ENCODE measurements at regions not wholly inside any gene's neighbourhood (a gene's known extent, or its start where the extent isn't known, plus 50 kb on each side); places are given as distances from the start of the nearest gene placed in this dataset.
"Not testable (repeated sequence)": the region's sequence is repeated elsewhere in the genome, so short reads cannot be mapped to it uniquely, and the experiment has no call there.

DNA sequence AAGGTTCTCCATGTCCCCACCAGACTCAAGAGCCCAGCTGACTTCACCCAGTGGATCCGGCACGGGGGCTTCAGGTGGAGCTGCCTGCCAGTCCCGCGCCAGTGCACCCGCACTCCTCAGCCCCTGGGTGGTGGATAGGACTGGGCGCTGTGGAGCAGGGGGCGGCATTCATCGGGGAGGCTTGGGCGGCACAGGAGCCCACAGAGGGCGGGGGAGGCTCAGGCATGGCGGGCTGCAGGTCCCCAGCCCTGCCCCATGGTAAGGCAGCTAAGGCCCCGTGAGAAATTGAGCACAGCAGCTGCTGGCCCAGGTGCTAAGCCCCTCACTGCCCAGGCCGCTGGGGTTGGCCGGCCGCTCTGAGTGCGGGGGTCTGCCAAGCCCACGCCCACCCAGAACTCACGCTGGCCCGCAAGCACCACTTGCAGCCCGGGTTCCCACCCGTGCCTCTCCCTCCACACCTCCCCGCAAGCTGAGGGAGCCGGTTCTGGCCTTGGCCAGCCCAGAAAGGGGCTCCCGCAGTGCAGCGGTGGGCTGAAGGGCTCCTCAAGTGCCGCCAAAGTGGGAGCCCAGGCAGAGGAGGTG, 1737.7 kb downstream of the ARAP2 start:
- intact Hi-C loops (cut with DNase I); DNase-seq; ATAC-seq: not testable (repeated sequence)

DNA sequence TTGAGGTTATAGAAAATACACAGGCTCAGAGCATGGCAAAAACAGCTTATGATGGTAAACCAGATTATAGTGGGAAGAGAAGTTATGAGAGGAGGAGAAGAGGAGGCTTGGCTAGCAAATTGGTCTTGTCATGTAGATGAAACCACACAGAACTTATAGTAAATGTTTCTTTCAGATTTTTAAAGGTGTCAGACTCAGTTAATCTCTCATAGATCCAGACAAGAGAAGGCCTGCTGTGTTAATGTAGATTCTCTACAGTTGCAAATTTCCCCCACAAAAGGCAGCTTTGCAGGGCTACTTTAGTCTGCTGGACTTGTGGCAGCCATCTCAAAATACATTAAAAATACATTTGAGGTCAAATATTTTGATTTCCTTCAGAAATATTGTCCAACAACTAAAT, 1731.7 kb downstream of the ARAP2 start:
- intact Hi-C loops (cut with DNase I): no loop called here
- no peak for ATAC-seq
- no peak for DNase-seq

DNA sequence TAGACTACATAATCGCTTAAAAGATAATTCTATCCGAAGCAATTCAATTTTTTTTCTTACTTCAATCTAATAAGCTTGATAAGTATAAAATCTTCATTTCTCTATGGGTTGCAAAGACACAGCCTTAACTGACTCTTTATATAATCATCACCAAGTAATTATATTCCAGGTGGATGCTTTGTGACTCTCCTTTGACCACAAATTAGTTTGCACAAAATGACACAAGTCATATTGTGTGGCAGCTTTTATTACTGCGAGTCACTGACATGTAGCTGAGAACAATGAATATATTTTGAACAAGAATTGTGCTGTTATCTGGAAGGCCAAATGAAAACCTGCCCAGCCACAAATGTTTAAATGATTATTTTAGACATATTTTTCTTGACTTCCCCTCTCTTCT, 1727.8 kb downstream of the ARAP2 start:
- no peak for DNase-seq
- intact Hi-C loops (cut with DNase I): no loop called here
- ATAC-seq: no peak

DNA sequence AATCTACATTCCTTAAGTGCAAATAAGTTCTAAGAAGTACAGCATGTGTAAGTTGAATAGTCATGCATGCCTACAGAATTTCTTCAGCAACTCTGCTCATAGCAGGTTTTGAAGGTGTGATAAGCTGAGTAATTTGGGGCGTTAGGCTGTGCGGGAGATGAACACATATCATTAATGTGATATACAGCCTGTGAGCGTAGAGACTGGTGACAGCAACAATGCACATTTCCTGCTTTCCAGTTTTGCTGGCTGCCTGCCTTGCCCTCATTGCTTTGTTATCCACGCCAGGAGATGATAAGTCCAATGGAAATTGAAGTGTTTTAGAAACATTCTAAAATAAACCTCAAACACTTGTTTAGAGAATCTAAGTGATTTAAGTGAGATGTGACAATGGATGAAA, 1709.4 kb downstream of the ARAP2 start:
- DNase-seq: no peak
- ATAC-seq: no peak
- intact Hi-C loops (cut with DNase I): no loop called here

DNA sequence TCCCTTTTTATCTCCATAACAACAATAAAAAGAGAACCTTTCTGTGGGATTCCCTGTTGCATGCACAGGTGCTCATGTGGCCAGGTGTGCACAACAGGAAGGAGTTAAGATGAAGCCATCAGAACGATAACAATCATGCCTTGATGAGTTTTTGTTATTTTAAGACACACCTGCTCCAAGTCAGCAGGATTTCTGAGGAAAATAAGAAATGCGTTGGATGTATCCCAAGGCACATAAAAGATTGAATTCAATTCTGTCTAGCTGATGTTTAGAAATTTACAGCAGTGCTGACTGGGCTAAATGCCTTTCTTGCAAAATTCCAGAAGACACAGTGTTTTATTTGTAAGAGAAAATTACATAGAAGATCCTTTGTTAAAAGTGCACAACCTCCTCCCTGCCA, 1678.2 kb downstream of the ARAP2 start:
- ATAC-seq (no peak), DNase-seq (no peak)
- intact Hi-C loops (cut with DNase I): no loop called here

DNA sequence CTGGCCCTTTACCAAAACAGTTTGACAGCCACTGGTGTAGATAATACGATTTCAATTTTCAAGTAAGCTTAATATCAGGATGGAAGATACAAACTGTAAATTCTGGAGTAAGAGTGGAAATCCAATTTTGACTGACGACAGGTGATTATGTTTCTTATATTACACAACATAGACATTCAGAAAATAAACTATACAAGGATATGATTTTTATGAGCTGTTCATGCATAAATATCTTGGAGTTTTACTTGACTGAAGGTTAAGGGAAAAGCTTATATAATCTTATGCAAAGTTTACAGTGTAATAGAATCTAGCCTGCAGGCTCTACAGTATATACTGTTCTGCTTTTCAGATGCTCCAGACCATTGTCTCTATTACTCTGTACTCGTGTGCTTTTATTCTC, 1672.3 kb downstream of the ARAP2 start:
- DNase-seq (no peak), ATAC-seq (no peak)
- intact Hi-C loops (cut with DNase I): no loop called here

DNA sequence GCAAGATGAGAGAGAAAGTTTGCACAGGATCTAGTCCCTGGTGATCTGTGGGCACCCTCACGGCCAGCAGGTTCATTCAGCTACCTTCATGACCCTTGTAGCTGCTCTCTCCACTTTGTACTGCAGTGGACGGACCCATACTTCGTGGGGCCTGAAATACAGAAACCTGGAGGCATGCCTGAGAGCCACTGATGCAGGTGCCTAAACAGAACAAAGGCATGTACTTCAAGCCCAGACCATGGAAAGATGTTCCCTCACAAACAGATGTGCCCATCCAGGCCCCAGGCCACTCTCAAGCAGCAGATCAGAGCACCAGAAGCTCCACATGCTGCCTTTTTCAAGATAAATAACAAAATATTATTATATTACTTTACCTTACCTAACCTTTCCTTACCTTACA, 1629.0 kb downstream of the ARAP2 start:
- DNase-seq (no peak), ATAC-seq (no peak)
- intact Hi-C loops (cut with DNase I): no loop called here

DNA sequence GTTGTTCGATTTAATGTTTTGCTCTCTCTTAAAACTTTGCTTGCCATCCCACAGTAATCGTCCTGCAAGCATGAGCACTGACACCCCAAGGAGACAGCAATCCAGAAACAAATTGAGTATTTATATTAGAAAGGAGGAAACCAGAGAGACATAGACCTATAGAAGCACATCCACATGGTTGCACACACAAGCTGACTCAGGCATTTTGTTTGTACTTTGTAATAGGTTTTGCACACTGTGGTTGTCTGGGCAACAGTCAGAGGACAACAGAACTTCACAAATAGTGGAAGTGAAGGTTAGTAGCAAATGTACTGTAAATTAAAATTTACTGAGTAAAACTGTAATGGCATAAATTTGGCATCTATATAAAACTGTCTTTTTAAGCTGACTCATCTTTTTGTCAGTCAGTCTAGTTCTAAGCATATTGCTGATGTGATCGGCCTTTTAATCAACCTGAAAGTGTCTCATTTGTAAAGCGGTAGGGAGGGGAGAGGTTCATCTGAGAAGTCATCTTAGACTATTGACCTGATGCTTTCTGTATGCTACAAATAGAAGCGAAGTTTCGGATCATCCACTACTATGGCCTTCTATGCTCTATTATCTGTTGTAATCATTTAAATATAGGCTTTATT, 1624.7 kb downstream of the ARAP2 start:
- no peak for DNase-seq
- ATAC-seq: no peak
- intact Hi-C loops (cut with DNase I): no loop called here

DNA sequence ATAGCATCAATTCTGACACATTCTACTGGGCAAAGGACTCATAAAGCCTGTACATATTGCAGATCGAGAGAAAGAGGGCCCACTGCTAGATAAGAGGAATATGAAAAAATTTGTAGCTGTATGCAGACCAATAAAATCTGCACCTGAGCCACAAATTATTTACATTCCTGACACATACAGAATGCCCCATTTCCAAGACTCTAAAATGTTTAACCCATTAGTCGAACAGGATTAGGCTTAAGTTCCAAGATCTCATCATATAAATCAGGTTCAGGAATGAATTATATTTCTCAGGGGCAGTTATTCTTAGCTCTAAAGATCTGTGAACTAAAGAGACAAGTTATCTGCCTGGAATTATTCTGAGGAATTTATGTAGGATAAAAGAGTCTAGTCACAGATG, 1615.8 kb downstream of the ARAP2 start:
- DNase-seq: no peak
- no peak for ATAC-seq
- intact Hi-C loops (cut with DNase I): no loop called here

DNA sequence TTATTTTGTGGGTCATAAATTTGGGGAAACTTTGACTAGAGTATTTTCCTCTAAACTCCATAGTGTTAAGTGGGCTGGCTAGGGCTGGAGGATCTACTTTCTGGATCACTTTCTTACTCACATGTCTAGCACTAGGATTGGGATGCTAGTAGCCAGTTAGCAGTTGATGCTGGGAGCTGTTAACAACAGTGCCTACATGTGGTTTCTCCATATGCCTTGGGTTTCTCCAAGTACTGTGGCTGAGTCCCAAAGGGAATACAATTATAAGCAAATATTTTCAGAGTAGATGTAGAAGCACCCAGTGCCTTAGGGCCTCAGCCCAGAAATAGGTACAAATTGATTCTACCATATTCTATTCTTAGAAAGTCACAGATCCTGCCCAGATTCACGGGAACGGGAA, 1614.9 kb downstream of the ARAP2 start:
- intact Hi-C loops (cut with DNase I): no loop called here
- DNase-seq (no peak), ATAC-seq (no peak)

DNA sequence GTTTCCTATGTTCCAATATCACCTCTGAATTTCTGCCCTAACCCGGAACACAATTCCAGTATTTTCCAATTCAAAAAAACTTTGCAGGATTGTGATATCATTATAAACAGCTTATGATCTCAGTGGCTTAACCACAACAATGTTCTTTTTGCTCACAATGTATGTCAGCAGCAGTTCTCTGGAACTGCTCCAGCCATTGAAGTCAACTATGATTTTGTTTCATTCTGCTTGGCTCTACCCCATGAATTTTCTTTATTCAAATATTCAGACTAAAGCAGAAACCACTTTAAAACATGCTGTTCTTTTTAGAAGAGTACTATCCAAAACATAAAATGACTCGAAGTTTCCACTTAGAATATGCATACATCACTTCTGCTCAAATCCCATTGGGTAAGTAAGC, 1611.1 kb downstream of the ARAP2 start:
- intact Hi-C loops (cut with DNase I): no loop called here
- ATAC-seq (no peak), DNase-seq (no peak)

DNA sequence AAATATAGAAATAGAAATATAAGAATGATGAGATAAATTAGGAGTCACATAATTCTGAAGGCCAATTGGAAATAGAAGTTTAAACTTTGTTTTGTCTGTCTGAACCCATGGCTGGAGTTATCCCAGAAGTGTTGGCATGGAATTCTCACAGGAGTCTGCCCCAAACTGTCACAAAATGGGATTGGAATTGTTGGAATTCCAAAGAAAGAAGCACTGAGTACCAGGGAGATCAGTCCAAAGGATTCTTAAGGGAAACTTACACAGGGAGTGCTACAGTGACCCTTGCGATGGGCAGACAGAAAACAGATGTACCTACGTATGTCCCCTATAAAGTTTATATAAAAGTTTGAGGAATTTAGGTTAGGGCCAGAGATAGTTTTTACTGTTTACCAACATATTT, 1607.7 kb downstream of the ARAP2 start:
- ATAC-seq (no peak), DNase-seq (no peak)
- intact Hi-C loops (cut with DNase I): no loop called here

DNA sequence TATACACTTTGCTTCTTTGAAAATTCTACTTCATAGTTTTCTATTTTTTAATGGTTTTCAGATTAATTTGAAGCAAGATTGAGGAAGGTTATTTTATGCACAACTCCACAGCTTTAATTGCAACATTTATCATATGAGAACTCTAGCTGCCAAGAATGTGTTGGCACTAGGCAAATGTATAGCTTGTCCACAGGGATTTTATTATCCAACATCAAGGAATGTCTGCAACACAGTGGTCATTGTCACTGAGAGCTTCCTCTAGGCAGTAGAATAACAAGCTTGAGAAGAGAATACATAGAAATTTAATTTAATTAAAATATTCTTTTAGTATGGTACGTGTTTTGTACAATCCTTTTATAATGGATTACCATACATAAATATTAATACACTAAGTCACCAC, 1600.8 kb downstream of the ARAP2 start:
- intact Hi-C loops (cut with DNase I): no loop called here
- ATAC-seq (no peak), DNase-seq (no peak)

DNA sequence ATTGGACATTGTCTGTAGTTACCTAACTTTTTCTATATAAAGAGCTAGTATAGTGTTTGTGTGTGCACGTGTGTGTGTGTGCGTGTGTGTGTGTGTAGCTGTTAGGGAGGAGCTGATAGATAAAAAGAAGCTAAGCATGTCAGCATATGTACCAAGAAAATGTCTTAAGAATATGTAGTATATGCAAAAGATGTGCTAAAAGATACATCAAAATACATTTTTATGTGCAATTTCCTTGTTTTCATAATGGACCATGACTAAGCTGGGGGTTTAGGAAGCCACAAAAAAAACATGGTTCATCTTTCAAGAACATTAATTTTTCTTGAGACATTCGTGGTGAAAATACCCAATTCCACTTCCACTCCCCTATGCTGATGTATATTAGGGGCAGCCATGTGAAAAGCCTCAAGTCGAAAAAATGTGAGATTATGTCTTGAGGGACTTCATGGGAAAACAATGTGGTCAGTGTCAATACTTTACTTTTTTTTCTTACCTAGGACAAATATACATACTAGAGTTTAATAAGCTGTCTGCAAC, 1599.7 kb downstream of the ARAP2 start:
- no peak for DNase-seq
- no peak for ATAC-seq
- intact Hi-C loops (cut with DNase I): no loop called here

DNA sequence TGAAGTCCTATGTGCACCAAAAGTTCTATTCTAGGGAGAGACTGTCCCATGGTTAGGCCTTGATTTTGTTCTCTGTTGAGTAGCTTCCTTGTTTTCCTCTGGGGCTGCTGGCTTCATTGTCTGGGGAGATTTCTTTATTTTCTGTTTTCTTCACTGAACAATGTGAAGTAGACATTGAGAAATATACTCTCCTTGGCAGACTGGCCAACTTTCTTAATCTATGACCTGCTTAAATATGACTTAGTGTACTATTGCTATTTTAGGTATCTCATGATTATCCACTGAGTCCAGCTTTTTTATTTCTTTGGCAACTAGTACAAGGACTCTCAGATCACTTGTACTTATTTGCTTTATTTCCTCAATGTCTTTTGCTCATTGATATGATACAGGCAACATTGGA, 1594.6 kb downstream of the ARAP2 start:
- ATAC-seq (no peak), DNase-seq (no peak)
- intact Hi-C loops (cut with DNase I): no loop called here

DNA sequence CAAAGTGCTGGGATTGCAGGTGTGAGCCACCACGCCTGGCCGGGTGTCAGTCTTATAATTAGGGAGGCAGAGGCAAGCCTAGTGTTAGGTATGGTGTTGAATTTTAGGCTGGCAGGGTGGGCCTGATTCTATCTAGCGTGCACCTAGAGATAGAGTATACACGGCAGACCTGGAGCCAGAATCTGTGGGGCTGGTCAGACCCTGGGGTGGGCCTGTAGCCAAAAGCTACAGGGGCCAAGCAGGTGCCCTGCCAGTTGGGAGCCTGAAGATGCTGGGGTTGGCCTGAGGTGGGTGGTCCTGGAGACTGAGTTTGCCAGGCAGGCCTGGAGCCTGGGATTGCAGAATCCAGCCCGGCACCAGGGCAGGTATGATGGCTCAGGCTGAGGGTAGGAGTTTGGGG, 1580.3 kb downstream of the ARAP2 start:
- intact Hi-C loops (cut with DNase I): no loop called here
- no peak for ATAC-seq
- no peak for DNase-seq

DNA sequence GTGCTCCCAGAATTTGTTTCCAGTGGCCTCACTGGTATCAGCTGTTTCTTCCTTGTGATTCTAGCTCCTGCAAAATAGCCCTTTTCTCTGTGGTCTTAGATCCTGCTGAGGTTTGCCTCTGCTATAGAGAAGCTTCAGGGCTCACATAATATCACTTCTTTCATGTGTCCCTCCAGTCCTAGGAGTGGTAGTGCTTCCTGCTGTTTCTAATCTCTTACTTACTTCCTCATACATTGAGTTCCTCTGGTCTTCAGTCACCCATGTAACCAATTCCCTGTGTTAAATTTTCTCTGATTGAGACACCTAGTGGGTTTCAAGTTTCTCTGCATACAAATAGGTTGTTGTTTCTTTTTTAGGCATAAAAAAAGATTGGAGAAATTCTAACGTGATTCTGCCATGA, 1567.9 kb downstream of the ARAP2 start:
- DNase-seq (no peak), ATAC-seq (no peak)
- intact Hi-C loops (cut with DNase I): no loop called here

DNA sequence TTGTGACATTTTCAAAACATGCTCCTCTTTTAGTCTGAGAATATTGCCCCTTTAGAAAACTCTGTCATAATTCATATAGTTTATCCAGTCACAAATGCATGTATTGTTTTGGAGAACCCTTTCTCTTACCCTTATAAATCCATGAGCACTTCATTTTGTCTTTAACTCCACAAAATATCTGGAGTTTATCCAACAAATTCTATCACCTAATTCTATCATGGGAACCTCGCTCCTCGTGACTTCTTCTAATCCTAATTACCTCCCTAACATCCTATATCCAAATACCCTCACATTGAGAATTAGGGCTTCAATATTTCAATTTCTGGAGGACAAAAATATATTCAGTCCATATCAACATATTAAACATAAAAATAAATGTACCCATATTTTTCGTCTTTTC, 1565.9 kb downstream of the ARAP2 start:
- no peak for ATAC-seq
- no peak for DNase-seq
- intact Hi-C loops (cut with DNase I): no loop called here

DNA sequence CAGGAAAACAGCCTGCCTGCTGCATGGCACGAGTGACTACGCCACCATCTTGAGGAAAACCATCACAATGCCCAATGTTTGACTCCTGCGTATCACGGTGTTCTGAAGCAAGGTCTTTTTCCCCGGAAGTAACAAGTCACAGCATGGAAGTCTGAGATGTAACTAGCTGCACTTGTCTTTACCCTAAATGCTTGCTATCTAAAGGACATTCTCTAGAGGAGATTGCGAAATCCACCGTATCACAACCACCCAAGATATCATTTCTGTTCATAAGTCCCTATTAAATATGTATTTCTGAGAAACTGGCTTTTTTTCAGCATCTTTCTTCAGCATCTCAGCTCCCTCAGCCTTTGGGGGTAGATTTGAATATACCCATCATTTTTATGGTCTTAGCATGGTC, 1565.1 kb downstream of the ARAP2 start:
- no peak for DNase-seq
- intact Hi-C loops (cut with DNase I): no loop called here
- no peak for ATAC-seq

DNA sequence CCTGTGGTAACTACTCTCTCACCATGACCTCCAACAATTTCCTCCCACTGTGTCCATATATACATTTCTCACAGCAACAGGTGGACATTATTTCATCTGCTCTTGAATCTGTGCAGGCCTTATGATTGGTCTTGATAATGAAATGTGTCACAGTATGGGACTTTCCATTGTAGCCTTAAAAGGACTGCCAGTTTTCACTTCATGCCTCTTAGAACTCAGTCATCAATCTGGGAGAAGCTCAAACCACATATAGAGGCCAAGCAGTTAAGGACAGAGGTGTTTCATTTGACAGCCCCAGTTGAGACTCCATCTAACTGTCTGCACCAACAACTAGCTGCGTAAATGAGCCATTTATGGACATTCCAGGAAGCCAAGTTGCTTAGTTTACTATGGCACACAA, 1534.8 kb downstream of the ARAP2 start:
- ATAC-seq (no peak), DNase-seq (no peak)
- intact Hi-C loops (cut with DNase I): no loop called here

DNA sequence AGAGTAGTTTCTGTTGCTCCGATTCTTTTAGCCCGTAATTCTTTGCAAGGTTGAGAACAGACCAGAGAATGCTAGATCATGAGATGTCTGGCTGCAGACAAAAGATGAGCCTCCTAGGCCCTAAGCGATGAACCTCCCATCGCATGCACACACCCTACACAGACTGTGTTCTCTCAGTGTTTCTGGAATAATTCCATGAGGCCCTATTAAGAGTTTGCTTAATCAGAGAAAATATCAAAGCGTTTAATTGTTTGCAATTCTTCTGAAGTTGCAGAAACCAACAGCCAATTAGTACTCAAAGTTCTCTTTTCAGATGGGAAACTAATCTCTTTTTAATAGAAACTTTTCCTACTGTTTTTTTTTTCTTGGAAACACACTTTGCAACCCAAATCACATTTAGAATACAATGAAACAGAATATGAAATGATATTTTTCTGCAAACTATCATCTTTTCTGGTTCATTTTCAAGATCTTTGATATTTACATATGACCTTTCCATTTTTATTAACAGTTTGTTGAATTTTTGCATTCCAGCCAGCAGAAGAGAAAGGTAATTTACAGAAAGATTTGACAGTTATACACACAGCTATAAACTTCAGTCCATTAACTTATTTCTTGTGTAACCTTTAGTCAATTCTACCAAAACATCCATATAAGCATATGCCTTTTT, 1525.6 kb downstream of the ARAP2 start:
- ATAC-seq: no peak
- no peak for DNase-seq
- intact Hi-C loops (cut with DNase I): no loop called here

Measured in left cardiac atrium (tissue), 4 donors.